ENCODE measurements at regions not wholly inside any gene's neighbourhood (a gene's known extent, or its start where the extent isn't known, plus 50 kb on each side); places are given as distances from the start of the nearest gene placed in this dataset.

DNA sequence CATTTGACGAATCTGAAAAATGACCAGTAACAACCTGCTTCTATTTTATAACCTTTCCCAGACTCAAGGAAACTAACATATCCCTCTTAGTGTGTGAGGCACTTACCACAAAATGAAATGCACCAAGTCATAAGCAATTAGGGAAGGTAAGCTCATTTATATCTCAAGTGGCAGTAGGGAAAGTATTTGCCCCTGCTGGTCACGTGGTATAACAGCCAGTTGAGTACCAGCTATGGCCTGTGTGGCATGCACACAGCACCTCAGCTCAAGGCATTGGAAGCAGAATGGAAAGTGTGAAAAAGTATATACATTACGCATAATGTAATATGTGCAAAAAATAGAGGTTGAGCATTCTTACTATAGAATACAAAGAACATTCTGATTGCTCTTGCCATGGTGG lies 178.3 kb upstream of the GYPA start:
- ATAC-seq (ENCODE audit: low FRiP score) (no peak), DNase-seq (ENCODE audit: low spot score) (no peak)
- no peak for TF ChIP-seq CTCF (IDR thresholded peaks at IDR 0.05)

GRCh38 chr4:144336633-144337032 lies 196.1 kb upstream of the GYPA start:
- no peak for DNase-seq (ENCODE audit: low spot score)
- no peak for TF ChIP-seq CTCF (IDR thresholded peaks at IDR 0.05)
- ATAC-seq (ENCODE audit: low FRiP score) = no peak

GRCh38 chr4:144338148-144338547 lies 197.6 kb upstream of the GYPA start:
- DNase-seq (ENCODE audit: low spot score) (no peak), ATAC-seq (ENCODE audit: low FRiP score) (no peak)

GRCh38 chr4:144338834-144339233 lies 198.3 kb upstream of the GYPA start:
- no peak for ATAC-seq (ENCODE audit: low FRiP score)
- TF ChIP-seq CTCF (IDR thresholded peaks at IDR 0.05) = no peak
- no peak for DNase-seq (ENCODE audit: low spot score)

More at GRCh38 chr4:144338148-144338547, 197.6 kb upstream of the GYPA start:
- TF ChIP-seq CTCF (IDR thresholded peaks at IDR 0.05) = no peak

DNA sequence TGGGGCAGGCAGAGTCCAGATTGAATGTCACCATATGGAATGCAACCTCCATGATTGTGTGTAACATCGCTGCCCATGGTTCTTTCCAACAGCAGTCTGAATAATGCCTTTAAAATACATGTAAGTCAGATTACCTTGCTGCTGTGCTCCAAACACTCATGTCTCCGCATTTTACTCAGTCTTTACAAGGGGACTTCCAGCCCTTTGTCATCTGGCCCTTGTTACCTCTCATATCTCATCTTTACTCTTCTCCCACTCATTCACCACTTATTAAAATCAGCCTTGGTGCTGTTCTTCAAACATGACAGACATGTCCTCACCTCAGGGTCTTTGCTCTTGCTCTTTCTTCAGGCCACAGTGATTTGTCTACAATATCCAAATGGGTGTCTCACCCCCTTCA lies 200.4 kb upstream of the GYPA start:
- no peak for ATAC-seq (ENCODE audit: low FRiP score)
- no peak for TF ChIP-seq CTCF (IDR thresholded peaks at IDR 0.05)
- no peak for DNase-seq (ENCODE audit: low spot score)

- no peak for DNase-seq (ENCODE audit: low spot score)
- ATAC-seq (ENCODE audit: low FRiP score) = no peak
- TF ChIP-seq CTCF (IDR thresholded peaks at IDR 0.05) = no peak
Observed at GRCh38 chr4:144342949-144343760, 202.6 kb upstream of the GYPA start.

GRCh38 chr4:144347121-144347520 lies 206.6 kb upstream of the GYPA start:
- no peak for TF ChIP-seq CTCF (IDR thresholded peaks at IDR 0.05)
- ATAC-seq (ENCODE audit: low FRiP score) = no peak
- no peak for DNase-seq (ENCODE audit: low spot score)

Measured in omental fat pad (tissue), 3 donors.